ENCODE measurements at regions not wholly inside any gene's neighbourhood (a gene's known extent, or its start where the extent isn't known, plus 50 kb on each side); places are given as distances from the start of the nearest gene placed in this dataset.

DNA sequence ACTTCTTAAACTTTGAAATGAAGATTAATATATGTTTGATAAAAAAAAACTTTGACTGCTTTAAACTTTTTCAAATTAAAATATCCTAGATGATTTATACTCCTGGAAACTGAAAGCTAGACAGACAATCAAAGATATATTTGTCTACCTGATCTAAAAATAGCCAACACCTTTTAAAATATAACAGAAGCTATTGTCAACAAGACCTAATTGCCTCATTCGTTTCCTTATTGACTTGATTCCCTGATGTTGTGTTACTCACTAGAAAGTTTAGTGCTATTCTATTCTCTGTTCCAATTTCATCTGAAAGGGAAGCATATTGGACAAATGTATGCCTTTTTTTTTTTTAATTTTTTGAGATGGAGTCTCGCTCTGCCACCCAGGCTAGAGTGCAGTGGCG, 445.6 kb upstream of the ADAMTS5 start:
- no peak for DNase-seq

GRCh38 chr21:27408826-27409225, 441.9 kb upstream of the ADAMTS5 start:
- DNase-seq, result no peak

- no peak for DNase-seq
Measured at GRCh38 chr21:27407271-27407670, 440.4 kb upstream of the ADAMTS5 start.

GRCh38 chr21:27406300-27407009, 439.6 kb upstream of the ADAMTS5 start:
- DNase-seq, result no peak

DNA sequence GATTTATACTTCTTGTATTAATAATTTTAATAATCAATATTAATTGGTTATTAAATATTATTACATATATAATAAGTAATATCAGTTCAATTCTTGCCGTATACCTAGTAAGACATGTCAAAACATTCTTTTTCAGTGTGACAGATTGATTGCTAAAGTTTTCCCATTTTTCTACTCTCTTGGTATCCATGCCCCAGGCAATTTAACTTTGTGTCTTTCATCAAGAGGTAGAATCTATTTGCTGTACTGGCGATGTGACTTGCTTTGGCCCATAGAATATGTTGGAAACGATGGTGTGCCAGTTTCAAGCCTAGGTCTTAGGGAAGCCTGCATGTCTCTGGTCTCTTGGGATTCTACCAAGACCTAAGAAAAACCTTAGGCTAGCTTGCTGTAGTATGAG, 436.1 kb upstream of the ADAMTS5 start:
- no peak for DNase-seq

GRCh38 chr21:27400045-27400444, 433.2 kb upstream of the ADAMTS5 start:
- DNase-seq, result no peak

GRCh38 chr21:27397578-27397977, 430.7 kb upstream of the ADAMTS5 start:
- DNase-seq, result no peak

- DNase-seq, result no peak
Measured at GRCh38 chr21:27393726-27394125, 426.8 kb upstream of the ADAMTS5 start.

DNA sequence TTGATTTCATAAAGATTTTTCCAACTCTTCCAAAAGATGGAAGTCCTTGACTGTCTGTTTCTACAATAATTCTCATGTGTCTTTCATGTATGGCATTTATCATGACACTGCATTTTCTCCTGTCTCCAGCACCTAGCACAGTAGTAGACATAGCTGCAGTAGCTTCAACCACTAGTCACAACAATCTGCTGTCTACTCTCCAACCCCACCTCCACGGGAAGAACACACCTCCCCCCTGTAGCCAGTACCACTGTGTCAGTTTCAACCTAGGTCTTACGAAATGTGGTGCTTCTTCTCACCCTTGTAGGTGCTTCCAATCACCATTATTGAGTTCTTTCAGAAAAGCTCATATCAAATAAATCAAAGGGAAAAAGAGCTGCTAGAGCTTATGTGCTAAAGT, 425.1 kb upstream of the ADAMTS5 start:
- no peak for DNase-seq

DNA sequence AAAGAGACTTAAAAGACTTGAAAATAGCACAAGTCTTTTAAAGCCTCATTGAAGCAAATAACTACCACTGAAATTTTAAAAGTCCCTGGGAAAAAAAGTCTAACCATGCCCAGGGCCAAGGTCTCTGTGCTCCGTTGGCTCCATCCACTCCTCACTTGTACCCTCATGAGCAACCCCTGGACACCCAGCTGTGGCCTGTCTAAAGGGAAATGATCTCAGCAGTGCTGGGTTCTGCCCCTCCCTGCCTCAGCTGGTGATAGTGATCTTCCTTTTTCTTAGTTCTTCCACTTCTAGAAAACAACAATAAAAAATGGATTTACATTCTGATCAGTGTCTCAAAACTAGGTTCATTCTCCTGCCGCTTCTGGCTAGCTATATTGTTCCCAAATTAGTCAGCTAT, 423.5 kb upstream of the ADAMTS5 start:
- DNase-seq, result no peak

- DNase-seq, result no peak
Measured at GRCh38 chr21:27388825-27389224, 421.9 kb upstream of the ADAMTS5 start.

- DNase-seq, result no peak
Measured at GRCh38 chr21:27382404-27382803, 415.5 kb upstream of the ADAMTS5 start.

- DNase-seq, result no peak
Measured at GRCh38 chr21:27380303-27380702, 413.4 kb upstream of the ADAMTS5 start.

GRCh38 chr21:27379354-27379753, 412.5 kb upstream of the ADAMTS5 start:
- DNase-seq, result no peak

GRCh38 chr21:27372381-27372780, 405.5 kb upstream of the ADAMTS5 start:
- no peak for DNase-seq

DNA sequence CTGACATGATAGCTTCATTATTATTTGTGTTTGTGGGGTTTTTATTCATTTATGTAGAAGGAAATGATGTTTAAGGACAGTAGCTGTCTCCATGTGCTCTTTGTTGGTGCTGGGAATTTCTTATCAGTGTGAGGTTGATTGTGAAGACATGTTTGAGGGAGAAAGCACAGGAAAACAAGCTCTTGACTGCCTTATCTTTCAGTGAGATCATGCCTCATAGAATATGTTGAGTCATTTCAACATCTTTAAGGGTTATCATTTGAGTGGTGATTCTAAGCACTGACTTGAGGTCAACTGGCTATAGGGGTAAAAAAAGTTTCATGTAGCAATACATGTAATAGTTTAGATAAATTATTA, 405.1 kb upstream of the ADAMTS5 start:
- DNase-seq, result no peak

DNA sequence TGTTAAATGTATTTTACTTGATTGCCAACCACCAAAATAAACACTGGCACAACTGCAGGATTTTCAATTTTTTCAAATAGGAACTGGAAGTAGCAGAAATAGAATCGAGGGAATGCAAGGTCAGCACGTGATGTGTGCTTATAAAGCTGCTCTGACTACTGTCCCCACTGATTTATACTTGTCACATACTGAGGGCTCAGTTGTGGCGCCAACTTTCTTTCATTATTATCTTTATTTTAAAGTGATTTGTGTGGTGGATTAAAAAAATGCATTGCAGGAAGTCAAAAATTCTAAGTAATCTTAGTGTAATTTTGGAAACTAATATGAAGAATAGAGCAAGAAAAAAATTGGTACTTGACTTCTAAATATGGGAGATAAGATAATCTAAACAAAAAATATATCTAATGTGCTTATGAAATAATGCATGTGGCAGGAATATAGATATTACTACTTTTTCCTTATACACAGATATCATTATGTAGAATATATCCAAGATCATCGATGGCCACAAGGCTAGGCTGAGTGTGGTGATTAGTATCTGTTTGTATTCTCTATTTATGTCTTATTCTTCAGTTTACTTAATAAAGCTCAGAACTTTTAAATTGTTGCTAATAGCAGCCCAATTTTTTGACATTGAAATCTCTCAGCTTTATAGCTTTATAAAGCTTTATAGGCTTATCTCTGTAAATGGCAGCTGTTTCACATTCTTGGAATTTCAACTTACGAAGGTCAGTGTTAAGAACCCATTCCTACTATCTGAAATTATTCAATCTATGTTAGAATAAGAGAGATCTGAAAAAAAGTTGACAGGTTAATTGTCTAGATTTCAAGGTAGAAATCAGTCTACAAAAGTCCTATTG, 404.5 kb upstream of the ADAMTS5 start:
- no peak for DNase-seq

DNA sequence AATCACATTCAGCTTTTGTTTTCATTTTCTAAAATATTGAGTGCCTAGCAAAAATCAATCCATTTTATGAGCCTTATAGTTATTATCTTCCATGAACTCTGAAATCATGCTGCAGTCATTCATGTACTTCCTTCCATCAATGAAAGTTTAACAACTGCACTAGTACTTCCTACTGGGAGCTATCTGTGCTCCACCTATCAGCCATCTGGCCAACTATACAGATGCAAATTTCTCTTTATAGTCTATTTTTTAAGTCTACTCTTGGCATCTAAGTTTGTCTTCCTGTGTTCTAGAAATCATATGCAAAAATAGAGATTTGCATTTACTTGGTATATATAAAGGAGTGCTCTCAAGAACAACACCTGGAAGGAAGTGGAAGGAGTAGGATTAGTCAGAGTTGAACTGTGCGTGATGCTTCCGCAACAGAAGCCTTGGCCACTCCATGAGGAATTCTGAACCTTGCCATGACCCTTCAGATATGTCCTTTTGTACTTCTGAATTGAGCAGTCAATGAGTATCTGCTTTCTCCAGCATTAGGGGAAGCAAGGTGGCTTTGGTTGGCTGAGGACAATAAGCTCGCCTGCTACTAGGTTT, 403.2 kb upstream of the ADAMTS5 start:
- no peak for DNase-seq

DNA sequence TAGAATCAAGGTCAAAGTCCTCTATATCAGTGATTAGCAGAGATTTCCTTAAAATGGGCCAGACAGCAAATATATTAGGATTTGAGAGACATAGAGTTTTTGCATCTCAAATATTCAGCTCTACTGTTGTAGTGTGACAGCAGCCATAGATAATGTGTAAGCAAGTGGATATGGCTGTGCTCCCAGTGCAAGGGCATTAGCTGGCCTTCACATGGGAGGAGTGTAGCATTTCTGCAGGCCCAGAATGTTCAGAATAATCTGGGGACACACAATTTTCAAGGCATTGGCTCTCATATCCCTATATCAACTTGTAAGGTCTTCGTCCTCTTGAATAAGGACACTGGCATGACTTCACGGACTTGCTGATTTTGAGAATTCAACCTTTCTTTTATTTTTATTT, 402.3 kb upstream of the ADAMTS5 start:
- no peak for DNase-seq

DNA sequence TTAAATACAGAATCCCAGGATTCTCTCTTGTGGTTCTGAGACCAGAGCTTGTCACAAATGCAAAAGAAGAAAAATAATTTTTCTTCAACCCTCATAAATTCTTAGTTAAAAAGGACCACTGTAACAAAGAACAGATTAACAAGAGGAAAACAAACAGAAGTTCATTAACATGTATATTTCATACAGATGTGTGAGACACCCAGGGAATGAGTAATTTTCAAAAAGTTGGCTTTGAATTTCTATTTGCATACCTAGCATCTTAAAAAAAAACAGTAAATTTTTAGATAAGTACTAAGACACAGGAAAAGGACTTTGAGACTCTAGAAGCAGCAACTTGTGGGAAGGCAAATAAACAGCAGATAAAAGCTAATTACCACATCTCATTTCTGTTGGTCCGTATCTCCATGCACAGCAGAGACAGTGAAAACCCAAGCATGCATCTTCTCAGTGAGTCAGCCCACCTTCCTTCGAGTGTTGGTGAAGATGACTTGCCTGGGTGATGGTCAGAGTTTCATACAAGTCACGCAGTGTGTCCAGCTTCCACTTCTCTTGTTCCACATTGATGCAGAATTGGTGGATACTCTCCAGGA, 399.9 kb upstream of the ADAMTS5 start:
- no peak for DNase-seq

DNA sequence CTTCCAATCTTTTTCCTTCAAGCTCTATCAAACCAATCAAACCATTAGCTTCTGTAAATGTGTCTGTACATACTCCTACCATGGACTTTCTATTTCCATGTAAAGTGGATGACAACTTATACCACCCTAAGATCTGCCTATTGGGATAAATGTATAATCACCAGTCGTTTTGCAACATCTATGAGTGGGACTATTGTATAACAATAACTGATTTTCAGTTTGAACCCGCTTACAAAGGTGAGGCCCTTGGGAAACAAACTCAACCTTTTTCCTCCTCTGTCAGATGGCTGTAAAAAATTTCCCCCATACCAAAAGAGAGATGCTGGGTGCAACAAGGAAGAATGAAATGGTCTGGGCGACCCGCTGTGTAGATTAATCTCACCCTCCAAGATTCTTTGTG, 399.1 kb upstream of the ADAMTS5 start:
- DNase-seq, result no peak

DNA sequence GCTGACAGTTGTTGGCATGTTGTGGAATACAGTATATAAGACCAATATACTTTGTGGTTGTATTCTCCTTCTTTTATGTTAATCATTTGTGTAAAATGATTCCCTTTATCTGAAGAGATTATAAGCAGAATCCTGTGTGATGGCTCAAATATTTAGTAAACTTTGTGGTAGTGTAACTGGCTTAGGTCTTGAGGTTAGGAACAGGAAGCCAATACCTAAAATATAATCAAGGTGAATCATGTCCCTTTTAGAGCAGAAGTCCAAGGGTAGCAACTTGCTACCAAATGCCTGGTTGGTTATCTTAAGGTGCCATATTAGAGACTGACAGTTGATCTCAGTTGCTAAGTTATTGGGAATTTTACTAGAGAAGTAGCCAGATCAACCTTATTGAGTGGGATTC, 398.5 kb upstream of the ADAMTS5 start:
- DNase-seq, result no peak
